ENCODE measurements at regions not wholly inside any gene's neighbourhood (a gene's known extent, or its start where the extent isn't known, plus 50 kb on each side); places are given as distances from the start of the nearest gene placed in this dataset.
"Not testable (repeated sequence)": the region's sequence is repeated elsewhere in the genome, so short reads cannot be mapped to it uniquely, and the experiment has no call there.

- no peak for DNase-seq
Observed at GRCh38 chr7:96558530-96558929, 151.1 kb downstream of the SEM1 start.

- DNase-seq: no peak
Observed at GRCh38 chr7:96558093-96558492, 151.6 kb downstream of the SEM1 start.

DNA sequence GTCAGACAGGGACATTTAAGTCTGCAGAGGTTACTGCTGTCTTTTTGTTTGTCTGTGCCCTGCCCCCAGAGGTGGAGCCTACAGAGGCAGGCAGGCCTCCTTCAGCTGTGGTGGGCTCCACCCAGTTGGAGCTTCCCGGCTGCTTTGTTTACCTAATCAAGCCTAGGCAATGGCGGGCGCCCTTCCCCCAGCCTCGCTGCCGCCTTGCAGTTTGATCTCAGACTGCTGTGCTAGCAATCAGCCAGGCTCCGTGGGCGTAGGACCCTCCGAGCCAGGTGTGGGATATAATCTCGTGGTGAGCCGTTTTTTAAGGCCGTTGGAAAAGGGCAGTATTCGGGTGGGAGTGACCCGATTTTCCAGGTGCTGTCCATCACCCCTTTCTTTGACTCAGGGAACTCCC lies 152.0 kb downstream of the SEM1 start:
- not testable (repeated sequence) for DNase-seq

GRCh38 chr7:96548664-96549063 lies 161.0 kb downstream of the SEM1 start:
- no peak for DNase-seq

GRCh38 chr7:96547371-96547811 lies 162.3 kb downstream of the SEM1 start:
- no peak for DNase-seq

DNA sequence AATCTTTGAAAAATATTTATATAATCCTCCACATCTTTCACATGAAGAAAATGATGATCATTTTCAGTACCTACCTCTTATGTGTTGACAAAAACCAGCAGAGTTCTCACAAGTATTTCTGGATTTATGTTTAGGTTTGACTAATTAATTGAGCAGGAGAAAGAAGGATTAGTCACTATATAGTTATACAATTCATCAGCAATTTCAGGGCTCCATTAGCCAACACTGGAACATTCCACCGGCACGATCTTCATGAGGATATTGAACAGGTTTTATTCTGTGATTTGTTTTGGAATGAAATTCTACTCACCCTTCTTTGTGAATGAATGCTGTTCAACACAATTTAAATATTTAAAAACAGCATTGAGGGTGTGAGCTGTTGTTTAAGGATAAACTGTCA lies 163.2 kb downstream of the SEM1 start:
- no peak for DNase-seq

- no peak for DNase-seq
Observed at GRCh38 chr7:96539471-96539870, 170.2 kb downstream of the SEM1 start.

- DNase-seq: no peak
Observed at GRCh38 chr7:96538632-96539031, 171.0 kb downstream of the SEM1 start.

DNA sequence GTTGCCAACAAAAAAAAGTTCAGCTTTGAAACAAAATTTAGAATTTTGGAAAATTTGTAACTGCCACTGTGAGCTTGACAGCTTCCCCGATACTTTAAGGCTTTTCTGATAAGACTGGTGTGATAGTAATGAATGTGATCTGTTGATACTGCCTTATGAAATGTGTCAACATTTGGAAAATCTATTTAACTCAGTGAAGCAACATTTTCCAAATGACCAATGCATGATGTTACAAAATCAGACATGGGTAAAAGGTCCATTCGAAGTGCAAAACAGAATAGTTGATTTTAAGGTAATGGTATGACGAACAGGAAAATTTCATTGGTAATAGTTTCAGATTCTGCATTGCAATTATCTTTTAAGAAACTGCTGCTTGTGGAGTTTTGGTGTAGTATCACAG lies 175.4 kb downstream of the SEM1 start:
- no peak for DNase-seq

- DNase-seq: no peak
Observed at GRCh38 chr7:96532428-96532935, 177.2 kb downstream of the SEM1 start.

- DNase-seq: no peak
Observed at GRCh38 chr7:96531331-96531730, 178.3 kb downstream of the SEM1 start.

- DNase-seq: no peak
Observed at GRCh38 chr7:96530786-96531185, 178.9 kb downstream of the SEM1 start.

DNA sequence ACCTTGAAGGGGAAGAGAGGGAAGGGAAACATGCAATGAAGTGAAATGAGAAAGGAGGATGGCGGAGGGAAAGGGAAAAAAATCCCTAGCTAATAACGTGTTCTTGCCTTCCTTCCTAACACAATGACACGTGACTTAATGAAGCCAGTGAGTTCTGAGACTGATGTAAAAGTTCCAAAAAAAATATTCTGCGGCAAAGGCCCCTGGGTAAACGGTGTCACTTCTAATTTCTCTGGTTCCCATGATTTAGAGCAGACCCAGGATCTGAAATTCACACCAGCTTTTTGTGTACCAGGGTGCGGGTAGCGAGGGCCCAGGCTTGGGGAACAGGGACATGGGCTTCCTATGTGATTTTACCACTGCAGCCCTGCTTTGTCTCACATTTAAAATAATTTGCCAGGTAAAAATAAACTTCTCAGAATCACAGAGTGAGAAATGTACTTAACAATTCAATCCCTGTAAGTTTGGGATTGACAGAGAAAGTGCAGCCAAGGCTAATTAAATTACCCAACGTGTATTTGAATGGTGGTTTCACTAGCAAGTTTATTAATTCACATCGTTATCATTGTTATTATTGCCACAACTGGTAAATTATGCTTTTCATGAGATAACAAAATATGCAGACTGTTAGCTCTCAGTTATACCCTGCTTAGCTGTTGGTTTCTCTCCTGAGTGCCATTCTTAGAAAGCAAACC lies 182.4 kb downstream of the SEM1 start:
- DNase-seq: no peak

- DNase-seq: no peak
Observed at GRCh38 chr7:96526496-96526895, 183.2 kb downstream of the SEM1 start.

DNA sequence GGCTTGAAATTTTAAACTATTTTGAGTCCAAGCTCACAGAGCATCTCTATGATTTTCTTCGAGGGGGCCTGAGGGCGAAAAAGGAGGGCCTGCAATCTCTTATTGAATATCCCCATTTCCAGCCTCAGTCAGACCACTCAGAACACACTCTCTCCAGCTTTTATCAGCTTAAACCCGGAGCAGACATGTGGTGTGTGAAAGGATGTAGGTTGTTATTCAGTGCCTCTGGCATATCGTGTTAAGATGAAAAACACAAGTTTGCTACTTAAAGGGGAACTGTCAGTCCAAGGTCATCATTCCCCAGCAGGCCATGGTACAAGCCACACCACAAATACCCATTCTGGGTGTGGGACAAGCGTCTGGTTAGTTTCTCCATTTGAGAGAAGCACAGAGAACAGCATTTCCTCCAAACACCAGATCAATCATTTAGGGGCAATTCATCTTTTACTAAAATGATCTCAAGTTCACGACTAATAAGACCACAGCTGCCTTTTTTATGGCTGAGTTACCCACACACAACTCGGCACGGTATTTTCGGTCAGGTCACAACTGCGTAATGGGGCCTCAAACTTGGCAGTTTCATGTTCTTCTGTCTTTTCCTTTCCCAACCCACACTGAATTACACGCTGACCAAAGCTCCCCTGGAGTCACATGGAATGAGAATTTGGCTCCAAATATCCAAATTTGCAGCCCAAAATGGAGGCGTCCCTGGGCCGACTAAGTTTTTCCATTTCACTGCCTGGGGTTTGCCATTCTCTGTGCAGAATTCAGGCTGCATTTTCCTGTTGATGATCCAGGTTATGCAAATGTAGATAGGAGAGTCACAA lies 188.4 kb downstream of the SEM1 start:
- no peak for DNase-seq

DNA sequence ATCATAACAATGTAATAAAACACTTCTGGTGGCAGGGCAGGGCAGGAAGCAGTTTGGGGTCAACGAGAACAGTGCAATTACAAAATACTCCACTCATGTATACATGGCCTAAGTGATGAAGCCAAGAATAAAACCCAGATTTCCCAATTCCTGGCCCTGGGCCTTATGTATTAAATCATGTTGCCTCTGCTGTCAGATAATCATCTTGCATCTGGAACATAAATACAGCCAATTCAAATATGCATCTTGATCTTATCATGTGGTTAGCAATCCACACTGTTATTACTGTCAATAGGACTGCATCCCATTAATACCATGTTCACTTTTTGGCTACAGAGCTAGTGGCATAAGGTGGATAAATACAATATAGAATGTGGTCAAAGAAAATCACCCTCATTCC lies 186.5 kb upstream of the SLC25A13 start:
- DNase-seq: no peak

GRCh38 chr7:96503597-96503996 lies 181.7 kb upstream of the SLC25A13 start:
- no peak for DNase-seq

DNA sequence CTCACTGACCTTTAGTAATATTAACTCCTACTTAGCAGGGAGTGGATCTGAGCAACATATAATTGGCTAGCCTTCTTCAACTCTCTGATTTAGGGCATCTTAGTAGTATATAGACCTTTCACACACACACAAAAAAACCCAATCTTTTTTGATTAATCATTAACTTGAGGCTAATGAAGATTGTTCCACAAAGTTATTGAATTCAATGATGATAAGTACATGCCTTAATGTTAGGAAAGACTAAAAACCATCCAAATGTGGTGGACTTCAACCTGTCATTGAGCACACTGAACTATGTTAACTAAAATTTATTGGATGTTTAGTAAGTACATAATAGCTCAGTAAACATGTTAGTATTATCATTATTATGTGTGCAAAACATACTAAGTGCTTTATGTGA lies 179.4 kb upstream of the SLC25A13 start:
- no peak for DNase-seq

DNA sequence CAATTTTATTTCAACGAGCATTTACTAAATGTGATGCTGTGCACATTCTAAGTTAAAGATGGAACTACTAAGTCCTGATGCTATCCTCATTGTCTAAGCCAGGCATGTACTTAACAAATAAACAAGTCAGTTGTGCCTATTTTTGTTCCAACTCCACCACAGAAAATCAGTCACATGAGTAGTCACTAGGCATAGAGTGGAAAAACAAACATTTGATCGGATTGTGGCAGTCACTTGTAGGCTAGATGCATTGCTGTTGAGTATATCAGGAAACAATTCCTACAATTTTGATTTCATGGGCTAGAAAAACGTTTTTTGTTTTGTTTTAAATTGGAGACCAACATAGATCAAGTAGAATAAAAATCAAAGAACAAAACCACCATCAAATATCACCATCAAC lies 177.6 kb upstream of the SLC25A13 start:
- no peak for DNase-seq

DNA sequence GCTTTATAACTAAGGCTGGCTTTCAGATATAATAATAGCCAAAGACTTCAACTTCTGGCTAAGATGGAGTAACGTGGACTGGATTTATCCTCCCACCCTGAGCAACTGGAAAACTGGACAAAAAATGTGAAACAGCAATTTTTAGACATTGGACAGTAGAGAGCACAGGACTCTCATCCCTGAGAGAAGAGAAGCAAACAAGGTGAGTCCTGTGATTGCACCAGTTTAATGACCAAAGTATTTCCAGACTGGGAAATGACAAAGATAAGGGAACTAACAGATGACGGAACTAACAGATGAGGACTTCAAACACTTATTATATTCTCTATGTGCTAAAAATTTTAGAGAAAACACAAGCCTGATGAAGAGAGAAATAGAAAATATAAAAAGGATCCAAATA lies 175.7 kb upstream of the SLC25A13 start:
- no peak for DNase-seq

DNA sequence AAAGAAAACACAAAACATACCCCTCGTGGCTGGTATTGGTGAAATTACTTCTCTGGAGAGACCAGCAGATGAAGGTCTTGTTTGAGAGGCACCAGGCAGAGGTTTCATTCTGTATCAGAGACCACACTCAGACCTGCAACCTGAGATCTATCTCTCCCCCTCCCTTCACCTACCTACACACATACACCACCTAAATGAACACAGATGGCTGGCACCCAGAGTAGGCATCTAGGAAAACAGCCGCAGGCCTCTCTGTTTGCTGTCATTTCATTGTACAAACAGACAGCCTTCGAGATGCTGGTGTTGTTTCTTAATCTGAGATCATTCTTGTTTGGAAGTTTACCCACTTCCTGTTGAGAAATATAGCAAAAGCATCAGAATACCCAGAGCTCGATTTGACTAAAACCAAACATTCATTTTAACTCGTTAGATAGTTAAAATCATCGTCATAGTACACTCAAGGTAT lies 173.9 kb upstream of the SLC25A13 start:
- DNase-seq: no peak

GRCh38 chr7:96486681-96487080 lies 164.8 kb upstream of the SLC25A13 start:
- no peak for DNase-seq

GRCh38 chr7:96484845-96485244 lies 162.9 kb upstream of the SLC25A13 start:
- no peak for DNase-seq

DNA sequence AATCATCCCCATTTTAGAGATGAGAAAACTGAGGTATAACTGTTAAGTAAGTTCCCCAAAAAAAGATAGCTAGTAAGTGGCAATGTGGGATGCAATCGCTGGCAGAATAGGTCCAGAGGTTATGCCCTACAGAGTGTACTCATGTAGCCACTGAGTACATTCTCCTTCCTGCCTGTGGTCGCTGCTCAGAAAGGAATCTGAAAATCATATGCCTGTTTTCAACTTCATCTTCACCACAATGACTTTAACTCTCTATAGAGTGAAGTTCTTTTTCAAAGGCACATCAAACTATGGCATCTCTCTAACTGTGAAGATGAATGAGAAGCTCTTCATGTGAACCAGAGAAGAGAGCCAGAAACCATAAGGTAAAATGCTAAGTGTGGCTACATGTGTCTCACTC lies 162.2 kb upstream of the SLC25A13 start:
- DNase-seq: no peak
